HepG2 (cell line): ENCODE measurements at regions not wholly inside any gene's neighbourhood (a gene's known extent, or its start where the extent isn't known, plus 50 kb on each side); places are given as distances from the start of the nearest gene placed in this dataset.

Experiments used
- ATAC-seq: fragments of 200-7000 bp; cut with Tn5 transposase; 3 replicates; pipeline ENCODE4 v1.9.1; 2020; ENCODE audit warnings: mild to moderate bottlenecking, moderate library complexity
- BruUV-seq: library from RNA; stranded (reverse); fragments of 400-500 nt; replicated peaks from 2 replicates; lab custom pipeline; 2021; lab: Mats Ljungman, UMichigan
- CTCF ChIA-PET: fragments of 300-600 bp; formaldehyde crosslinking; extraction: SDS; loops from one replicate; lab custom pipeline; 2021; ENCODE audit warnings: low total read pairs, inconsistent platforms, low intra/inter-chr PET ratio; lab: Yijun Ruan, JAX
- POLR2A ChIA-PET: fragments of 350-600 bp; sonication (Branson Sonifier 250); formaldehyde crosslinking; loops from one replicate; lab custom pipeline; 2020; ENCODE audit warnings: antibody characterized with exemption, inconsistent platforms; lab: Yijun Ruan, JAX
- DNase-seq: peaks from one replicate; pipeline ENCODE4 v3.0.0-alpha.2; 2015; ENCODE audit warnings: low spot score
- FAIRE-seq: peaks from 3 replicates; lab custom pipeline; 2011; peaks lifted over from hg19 to GRCh38; lab: Jason Lieb, UNC
- H2AFZ ChIP-seq: one replicate; pipeline ENCODE4 v1.6.1; 2011; ENCODE audit warnings: low read length, inconsistent platforms
- H3K27ac ChIP-seq: fragments of 300-600 bp; 3 replicates; pipeline ENCODE4 v1.8.0; 2011; ENCODE audit warnings: mixed run types, mild to moderate bottlenecking, mixed read lengths, low read length, inconsistent platforms; ENCODE audit not compliant: insufficient read depth; ENCODE audit errors: extremely low read length
- H3K27me3 ChIP-seq, 2 experiments: fragments of 200-600 bp in 1 of 2; 2 replicates in 1 of 2; 3 replicates in 1 of 2; pipeline versions ENCODE4 v1.6.0 to v1.8.0; 2011; ENCODE audit warnings: low read length in 2 of 2, mild to moderate bottlenecking in 2 of 2, moderate library complexity in 2 of 2, inconsistent platforms in 1 of 2; ENCODE audit not compliant: insufficient read depth in 2 of 2, control insufficient read depth in 1 of 2
- H3K36me3 ChIP-seq, 2 experiments: fragments of 200-600 bp in 1 of 2; replicated peaks in 1 of 2; 2 replicates in 1 of 2; 3 replicates in 1 of 2; pipeline versions ENCODE4 v1.5.1 to v1.8.0; 2011; ENCODE audit warnings: low read length in 2 of 2, inconsistent platforms in 1 of 2; ENCODE audit not compliant: insufficient read depth in 2 of 2, control insufficient read depth in 1 of 2
- H3K4me1 ChIP-seq: 2 replicates; pipeline ENCODE4 v1.5.1; 2012; ENCODE audit warnings: low read length, inconsistent platforms; ENCODE audit not compliant: insufficient read depth
- H3K4me2 ChIP-seq: 2 replicates; pipeline ENCODE4 v1.6.0; 2011; ENCODE audit warnings: low read depth, low read length, inconsistent platforms
- H3K4me3 ChIP-seq, 3 experiments: fragments of 200-600 bp in 1 of 3; sonication (generic), shearing (Covaris generic) in 1 of 3; replicated peaks in 1 of 3; 2 replicates each; pipeline ENCODE4 v1.5.1; 2011 to 2016; ENCODE audit warnings: low read length in 3 of 3, inconsistent platforms in 2 of 3, low read depth in 2 of 3, mild to moderate bottlenecking in 2 of 3, control low read depth in 1 of 3, mixed read lengths in 1 of 3; ENCODE audit not compliant: insufficient read depth in 1 of 3
- H3K79me2 ChIP-seq: one replicate; pipeline ENCODE4 v1.6.1; 2011; ENCODE audit warnings: low read length, inconsistent platforms; ENCODE audit not compliant: insufficient read depth
- H3K9ac ChIP-seq: 2 replicates; pipeline ENCODE4 v1.6.0; 2011; ENCODE audit warnings: mild to moderate bottlenecking, low read depth, low read length, inconsistent platforms; ENCODE audit not compliant: insufficient read depth
- H3K9me3 ChIP-seq: 2 replicates; pipeline ENCODE4 v1.5.1; 2012; ENCODE audit warnings: mild to moderate bottlenecking, low read length
- H4K20me1 ChIP-seq: 2 replicates; pipeline ENCODE4 v1.6.0; 2011; ENCODE audit warnings: inconsistent platforms, mild to moderate bottlenecking, low read length, moderate library complexity; ENCODE audit not compliant: insufficient read depth
- CBX5 ChIP-seq: sonication (generic); formaldehyde crosslinking; IDR thresholded peaks from 2 replicates; pipeline ENCODE4 v1.4.0; 2020; ENCODE audit warnings: missing genetic modification reagents, borderline replicate concordance
- ETV5 ChIP-seq: IDR thresholded peaks from 2 replicates; pipeline ENCODE4 v1.6.1; 2018; ENCODE audit warnings: missing biosample characterization, missing genetic modification reagents, inconsistent platforms, borderline replicate concordance
- MIER2 ChIP-seq: IDR thresholded peaks from 2 replicates; pipeline ENCODE4 v1.6.1; 2016; ENCODE audit warnings: missing biosample characterization, missing genetic modification reagents
- PHF21A ChIP-seq: sonication (generic); formaldehyde crosslinking; IDR thresholded peaks from 2 replicates; pipeline ENCODE4 v1.5.0; 2020; ENCODE audit warnings: mild to moderate bottlenecking, missing genetic modification reagents
- ZSCAN31 ChIP-seq: sonication (generic); formaldehyde crosslinking; IDR thresholded peaks from 2 replicates; pipeline ENCODE4 v1.5.0; 2020; ENCODE audit warnings: low read depth, mild to moderate bottlenecking, missing genetic modification reagents
- WGBS: methylation state at CpG from one replicate; pipeline ENCODE4 v1.1.6; 2017; ENCODE audit warnings: low lambda C conversion rate; 5-methylcytosine and 5-hydroxymethylcytosine counted together
- in situ Hi-C: cut with HindIII; loops from 2 replicates; pipeline ENCODE4 v1.10.0; 2017; ENCODE audit warnings: low pct_unique_long_range_greater_than_20kb; ENCODE audit not compliant: extremely low pct_ligation_motif_present
- intact Hi-C: fragments of 100-400 bp; cut with micrococcal nuclease; formaldehyde crosslinking; loops from one replicate; pipeline ENCODE4 v1.10.0; 2022; ENCODE audit not compliant: unreplicated experiment
- TF ChIP-seq, protein P1 (sequence below): sonication (generic); formaldehyde crosslinking; IDR thresholded peaks from 2 replicates; pipeline ENCODE4 v1.4.0; 2020; ENCODE audit warnings: mild to moderate bottlenecking, missing genetic modification reagents
- TF ChIP-seq, protein P2 (sequence below): sonication (generic); formaldehyde crosslinking; IDR thresholded peaks from 2 replicates; pipeline ENCODE4 v1.4.0; 2020; ENCODE audit warnings: missing genetic modification reagents
- TF ChIP-seq, protein P3 (sequence below): sonication (generic); formaldehyde crosslinking; IDR thresholded peaks from 2 replicates; pipeline ENCODE4 v1.8.1; 2023; ENCODE audit warnings: missing genetic modification reagents, mild to moderate bottlenecking, borderline replicate concordance

DNA sequence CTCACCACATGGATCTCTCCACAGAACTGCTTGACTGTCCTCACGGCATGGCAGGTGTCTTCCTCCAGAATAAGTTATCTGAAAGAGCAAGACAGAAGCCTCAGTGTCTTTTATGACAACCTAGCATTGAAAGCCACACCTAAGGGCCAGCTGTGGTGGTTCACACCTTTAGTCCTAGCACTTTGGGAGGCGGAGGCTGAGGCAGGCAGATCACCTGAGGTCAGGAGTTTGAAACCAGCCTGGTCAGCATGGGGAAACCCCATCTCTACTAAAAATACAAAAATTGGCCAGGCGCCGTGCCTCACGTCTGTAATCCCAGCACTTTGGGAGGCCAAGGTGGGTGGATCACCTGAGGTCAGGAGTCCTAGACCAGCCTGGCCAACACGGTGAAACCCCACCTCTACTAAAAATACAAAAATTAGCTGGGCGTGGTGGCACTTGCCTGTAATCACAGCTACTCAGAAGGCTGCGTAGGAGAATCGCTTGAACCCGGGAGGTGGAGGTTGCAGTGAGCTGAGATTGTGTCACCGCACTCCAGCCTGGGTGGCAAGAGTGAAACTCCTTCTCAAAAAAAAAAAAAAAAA lies 180.6 kb upstream of the HAAO start (continued):
- TF ChIP-seq, protein P1, sequence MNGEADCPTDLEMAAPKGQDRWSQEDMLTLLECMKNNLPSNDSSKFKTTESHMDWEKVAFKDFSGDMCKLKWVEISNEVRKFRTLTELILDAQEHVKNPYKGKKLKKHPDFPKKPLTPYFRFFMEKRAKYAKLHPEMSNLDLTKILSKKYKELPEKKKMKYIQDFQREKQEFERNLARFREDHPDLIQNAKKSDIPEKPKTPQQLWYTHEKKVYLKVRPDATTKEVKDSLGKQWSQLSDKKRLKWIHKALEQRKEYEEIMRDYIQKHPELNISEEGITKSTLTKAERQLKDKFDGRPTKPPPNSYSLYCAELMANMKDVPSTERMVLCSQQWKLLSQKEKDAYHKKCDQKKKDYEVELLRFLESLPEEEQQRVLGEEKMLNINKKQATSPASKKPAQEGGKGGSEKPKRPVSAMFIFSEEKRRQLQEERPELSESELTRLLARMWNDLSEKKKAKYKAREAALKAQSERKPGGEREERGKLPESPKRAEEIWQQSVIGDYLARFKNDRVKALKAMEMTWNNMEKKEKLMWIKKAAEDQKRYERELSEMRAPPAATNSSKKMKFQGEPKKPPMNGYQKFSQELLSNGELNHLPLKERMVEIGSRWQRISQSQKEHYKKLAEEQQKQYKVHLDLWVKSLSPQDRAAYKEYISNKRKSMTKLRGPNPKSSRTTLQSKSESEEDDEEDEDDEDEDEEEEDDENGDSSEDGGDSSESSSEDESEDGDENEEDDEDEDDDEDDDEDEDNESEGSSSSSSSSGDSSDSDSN = 0 out of 2 replicates have a peak, but pooled peaks have one; percentile 13

DNA sequence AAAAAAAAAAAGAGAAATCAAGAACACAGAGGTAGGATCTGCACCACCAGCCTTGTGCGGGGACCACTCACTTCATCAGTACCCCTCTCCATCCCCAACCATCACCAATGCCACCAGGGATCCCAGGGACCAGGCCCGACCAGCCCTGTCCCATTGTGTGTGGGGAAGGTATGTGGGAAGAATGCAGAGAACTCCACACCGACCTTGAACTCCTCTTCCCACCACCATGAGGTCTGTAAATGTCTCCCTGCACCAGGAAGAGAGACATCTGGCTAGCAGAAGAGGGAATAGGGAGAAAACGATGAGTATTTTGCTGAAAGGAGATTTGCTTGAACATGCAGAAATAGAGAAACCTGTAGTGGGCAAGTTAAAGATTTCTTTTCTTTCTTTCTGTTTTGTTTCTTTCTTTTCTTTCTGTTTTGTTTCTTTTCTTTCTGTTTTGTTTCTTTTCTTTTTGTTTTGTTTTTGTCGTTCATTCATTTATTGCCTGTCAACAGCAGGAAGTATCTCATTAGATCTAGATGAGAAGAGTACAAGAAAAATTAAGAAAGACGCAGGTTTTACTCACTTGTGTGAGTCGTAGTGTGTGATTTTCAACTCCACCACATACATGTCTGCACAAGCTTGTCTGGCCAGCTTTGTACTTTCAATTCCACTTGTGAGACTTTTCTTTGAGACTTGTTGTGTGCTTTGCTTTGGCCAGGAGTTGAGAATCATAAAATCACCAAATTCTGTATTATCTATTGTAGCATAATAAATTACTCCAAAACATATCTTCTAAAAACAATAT lies 179.8 kb upstream of the HAAO start:
- ChIA-PET POLR2A (interaction anchor here (8.9 to 12.9 kb wide), 3 partner anchors 11 to 252 kb away, joined by 98 to 555 read pairs (median 275); partner anchors contain the start of gene ZFP36L2), CTCF (interaction anchor here (1.5 kb wide), 1 partner anchor 25 kb away, joined by 4 read pairs; no protein-coding TSS in a partner anchor)
- Histone ChIP-seq H3K36me3 (no peaks in the 10 kb centered on the region), H4K20me1 (no peaks in the 10 kb centered on the region), H3K9ac (no peak overlapping the region; the same call in 1 of the 2 replicates), H3K4me2 (no peak overlapping the region), H3K79me2 (no peaks in the 10 kb centered on the region), H3K9me3 (no peaks in the 10 kb centered on the region), H3K27me3 (no peaks in the 10 kb centered on the region), H3K4me1 (peaks cover 99% of the 10 kb centered on the region), H3K27ac (peak overlapping the region; percentile 46), H3K4me3 (no peak overlapping the region), H2AFZ (no peak overlapping the region)
- FAIRE-seq (peak; percentile 87), ATAC-seq (peak; percentile 45), DNase-seq (peak; percentile 93)
- in situ Hi-C loops (no loop called here), intact Hi-C loops (loop anchor here (2.0 to 10.0 kb wide), 2 partner anchors 13 to 513 kb away; no protein-coding TSS in a partner anchor)
- WGBS = 49% methylated on average over 7 of the region's 7 CpGs
- BruUV-seq = no TSS peak
- TF ChIP-seq ZSCAN31 (CRISPR knock-in tag) = no peak
- peak; percentile 78 for TF ChIP-seq MIER2 (CRISPR knock-in tag)
- peak; percentile 28; the same call in 1 of the 2 replicates for TF ChIP-seq PHF21A
- TF ChIP-seq, protein P2, sequence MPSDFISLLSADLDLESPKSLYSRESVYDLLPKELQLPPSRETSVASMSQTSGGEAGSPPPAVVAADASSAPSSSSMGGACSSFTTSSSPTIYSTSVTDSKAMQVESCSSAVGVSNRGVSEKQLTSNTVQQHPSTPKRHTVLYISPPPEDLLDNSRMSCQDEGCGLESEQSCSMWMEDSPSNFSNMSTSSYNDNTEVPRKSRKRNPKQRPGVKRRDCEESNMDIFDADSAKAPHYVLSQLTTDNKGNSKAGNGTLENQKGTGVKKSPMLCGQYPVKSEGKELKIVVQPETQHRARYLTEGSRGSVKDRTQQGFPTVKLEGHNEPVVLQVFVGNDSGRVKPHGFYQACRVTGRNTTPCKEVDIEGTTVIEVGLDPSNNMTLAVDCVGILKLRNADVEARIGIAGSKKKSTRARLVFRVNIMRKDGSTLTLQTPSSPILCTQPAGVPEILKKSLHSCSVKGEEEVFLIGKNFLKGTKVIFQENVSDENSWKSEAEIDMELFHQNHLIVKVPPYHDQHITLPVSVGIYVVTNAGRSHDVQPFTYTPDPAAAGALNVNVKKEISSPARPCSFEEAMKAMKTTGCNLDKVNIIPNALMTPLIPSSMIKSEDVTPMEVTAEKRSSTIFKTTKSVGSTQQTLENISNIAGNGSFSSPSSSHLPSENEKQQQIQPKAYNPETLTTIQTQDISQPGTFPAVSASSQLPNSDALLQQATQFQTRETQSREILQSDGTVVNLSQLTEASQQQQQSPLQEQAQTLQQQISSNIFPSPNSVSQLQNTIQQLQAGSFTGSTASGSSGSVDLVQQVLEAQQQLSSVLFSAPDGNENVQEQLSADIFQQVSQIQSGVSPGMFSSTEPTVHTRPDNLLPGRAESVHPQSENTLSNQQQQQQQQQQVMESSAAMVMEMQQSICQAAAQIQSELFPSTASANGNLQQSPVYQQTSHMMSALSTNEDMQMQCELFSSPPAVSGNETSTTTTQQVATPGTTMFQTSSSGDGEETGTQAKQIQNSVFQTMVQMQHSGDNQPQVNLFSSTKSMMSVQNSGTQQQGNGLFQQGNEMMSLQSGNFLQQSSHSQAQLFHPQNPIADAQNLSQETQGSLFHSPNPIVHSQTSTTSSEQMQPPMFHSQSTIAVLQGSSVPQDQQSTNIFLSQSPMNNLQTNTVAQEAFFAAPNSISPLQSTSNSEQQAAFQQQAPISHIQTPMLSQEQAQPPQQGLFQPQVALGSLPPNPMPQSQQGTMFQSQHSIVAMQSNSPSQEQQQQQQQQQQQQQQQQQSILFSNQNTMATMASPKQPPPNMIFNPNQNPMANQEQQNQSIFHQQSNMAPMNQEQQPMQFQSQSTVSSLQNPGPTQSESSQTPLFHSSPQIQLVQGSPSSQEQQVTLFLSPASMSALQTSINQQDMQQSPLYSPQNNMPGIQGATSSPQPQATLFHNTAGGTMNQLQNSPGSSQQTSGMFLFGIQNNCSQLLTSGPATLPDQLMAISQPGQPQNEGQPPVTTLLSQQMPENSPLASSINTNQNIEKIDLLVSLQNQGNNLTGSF (CRISPR knock-in tag) = no peak
- TF ChIP-seq CBX5 (CRISPR knock-in tag) = peak; percentile 54; the same call in 1 of the 2 replicates
- TF ChIP-seq ETV5 (CRISPR knock-in tag) = peak; percentile 34
- TF ChIP-seq, protein P3, sequence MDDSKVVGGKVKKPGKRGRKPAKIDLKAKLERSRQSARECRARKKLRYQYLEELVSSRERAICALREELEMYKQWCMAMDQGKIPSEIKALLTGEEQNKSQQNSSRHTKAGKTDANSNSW (CRISPR knock-in tag) = no peak
